Stimulated activated CD4-positive, alpha-beta T cell treated with anti-CD3 and anti-CD28 coated beads, Interleukin-4, amount 100 ng/mL, for 48 hours (primary cell): ENCODE measurements at regions not wholly inside any gene's neighbourhood (a gene's known extent, or its start where the extent isn't known, plus 50 kb on each side); places are given as distances from the start of the nearest gene placed in this dataset.

Experiments
- DNase-seq, 2 donors: peaks; one replicate each; pipeline ENCODE4 v3.0.0-alpha.2; 2020; ENCODE audit warnings: low read depth in 2 of 2

DNA sequence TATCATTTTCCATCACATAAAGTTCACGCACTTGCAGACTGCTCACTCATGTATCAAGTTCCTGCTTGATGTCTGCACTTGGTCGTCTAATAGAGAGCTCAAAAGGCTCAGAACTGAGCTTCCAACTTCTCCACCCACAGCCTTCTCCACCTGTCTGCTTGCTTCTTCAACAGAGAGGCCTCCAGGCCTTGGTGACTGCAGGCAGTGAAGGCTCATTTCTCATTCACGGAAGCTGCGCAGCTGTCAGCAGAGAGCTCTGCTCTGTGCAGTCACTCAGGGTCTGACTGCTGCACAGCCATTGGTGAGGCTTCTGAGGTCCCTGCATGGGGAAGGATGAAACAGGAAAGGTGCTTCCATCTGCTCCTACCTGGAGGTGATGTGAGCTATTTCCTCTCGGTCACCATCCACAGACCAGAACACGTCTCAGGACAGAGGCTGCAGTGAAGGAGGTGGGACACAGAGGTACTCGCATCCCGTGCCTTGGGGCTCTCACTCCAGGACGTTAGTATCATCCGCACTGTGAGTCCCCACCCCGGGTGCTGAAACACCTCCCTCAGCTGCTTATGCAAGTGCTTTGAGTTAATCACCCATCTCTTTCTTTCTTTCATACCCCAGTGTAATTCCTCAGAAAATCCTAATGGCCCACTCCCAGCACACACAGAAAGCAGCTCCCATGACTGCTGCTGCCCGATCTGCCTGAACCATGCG, 126.2 kb downstream of the TMEM18 start:
- DNase-seq = no peak

DNA sequence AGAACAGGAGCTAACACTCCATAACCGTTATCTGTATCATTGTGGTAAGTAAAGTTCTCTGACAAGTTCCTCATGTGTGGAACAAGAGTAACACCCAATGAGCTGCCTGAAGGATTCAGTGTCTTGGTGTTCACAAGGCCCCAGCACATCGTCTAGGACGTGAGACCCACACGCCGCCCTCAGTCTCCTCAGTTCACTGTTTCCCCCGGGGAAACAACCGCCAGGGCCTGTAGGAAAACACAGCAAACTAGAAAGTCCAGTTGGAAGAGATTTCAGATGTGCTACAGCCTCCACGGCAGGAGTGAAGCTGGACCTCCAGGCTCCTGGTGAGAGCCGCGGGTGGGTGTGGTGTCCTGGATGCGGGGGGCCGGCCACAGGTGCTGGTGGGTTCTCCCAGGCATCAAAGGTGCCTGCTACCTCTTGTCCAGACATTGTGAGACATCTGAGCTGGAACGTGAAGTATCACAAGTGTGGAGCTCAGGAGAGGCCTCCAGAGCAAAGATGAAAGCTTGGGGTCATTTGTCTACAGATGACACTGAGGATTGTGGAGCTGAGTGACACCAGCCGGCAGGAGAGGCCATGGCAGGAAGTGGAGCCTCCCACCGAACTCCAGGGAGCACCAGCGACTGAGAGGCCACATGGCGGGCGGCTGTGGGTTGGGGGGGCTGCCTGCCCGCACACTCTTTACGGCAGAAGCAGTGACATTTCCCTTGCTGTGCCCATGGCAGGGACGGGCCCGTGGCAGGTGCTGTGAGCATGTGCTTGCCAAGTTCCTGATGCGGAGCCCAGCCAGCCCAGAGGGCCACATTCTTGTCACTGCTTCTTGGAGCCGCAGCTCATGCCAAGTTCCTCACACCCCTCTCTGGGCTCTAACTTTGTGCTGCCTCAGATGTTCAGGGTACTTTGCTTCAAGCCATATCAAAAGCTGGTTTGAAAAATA, 131.2 kb downstream of the TMEM18 start:
- no peak for DNase-seq

DNA sequence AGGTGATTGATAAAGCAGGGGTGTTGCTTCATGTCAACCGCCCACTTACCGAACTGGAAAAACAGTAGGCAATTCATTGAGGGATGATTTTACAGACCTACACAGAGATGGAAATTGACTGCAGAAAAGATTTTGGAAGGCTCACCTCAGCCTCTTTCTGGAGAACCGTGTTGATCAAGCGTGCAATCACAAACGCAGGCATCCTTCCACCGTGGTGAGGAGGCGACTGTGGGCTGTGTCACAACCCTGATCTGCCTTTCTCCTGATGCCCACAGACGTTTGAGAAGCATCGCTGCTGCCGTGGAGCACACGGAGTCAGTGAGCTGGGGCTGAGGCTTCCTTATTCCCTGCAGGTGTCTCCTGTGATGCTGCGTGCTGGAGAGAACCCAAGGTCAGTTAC, 132.0 kb downstream of the TMEM18 start:
- no peak for DNase-seq

DNA sequence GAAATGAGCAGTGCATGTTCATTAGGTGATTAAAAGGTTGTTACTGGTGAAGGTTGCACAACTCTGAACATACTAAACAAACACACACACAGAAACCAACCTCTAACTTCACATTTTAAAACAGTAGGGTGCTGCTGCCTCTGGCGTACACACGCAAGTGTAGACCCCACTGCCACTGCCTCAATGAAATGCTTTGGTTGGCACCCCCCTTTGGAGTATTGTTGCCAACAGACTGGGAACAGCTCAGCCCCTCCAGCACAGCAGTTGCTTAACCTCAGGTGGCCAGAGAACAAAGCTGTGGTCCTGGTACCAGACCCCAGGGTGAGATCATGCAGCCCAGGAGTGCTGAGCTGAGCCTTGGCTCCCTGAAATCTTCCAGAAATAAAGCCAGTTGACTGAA, 138.6 kb downstream of the TMEM18 start:
- no peak for DNase-seq

DNA sequence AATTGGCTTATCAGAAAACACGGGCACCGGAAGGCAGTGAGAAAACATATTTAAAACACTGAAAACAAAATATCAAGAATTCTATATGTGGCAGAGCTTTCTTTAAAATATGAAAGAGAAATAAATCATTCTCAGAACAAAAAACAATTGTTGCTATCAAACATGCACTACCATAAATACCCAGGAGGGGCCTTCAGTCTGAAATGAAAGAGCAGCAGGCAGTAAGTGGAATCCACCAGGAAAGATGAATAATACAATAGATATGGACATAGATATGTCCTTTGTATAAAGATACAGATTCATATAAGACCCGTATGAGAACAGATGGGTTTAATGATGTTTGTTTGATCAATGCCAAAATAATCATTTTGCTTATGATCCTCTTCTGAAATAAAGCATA, 142.0 kb downstream of the TMEM18 start:
- no peak for DNase-seq

DNA sequence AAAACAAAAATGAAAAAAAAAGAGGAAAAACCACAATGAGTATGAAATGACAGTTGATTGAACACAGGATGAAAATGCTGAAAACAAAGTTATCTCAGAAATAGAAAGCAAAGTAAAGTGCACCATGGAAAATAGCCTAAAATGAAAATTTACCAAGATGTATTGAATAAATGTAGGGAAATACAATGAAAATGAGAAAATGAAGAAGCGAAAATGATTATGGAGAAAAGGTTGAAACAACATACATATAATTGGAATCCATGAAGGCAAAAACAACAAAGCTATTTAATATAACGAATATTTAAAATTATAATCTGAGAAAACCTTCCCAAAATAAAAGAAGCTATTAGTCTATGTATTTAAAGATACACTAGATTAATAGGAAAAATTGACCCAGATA, 147.4 kb downstream of the TMEM18 start:
- no peak for DNase-seq

DNA sequence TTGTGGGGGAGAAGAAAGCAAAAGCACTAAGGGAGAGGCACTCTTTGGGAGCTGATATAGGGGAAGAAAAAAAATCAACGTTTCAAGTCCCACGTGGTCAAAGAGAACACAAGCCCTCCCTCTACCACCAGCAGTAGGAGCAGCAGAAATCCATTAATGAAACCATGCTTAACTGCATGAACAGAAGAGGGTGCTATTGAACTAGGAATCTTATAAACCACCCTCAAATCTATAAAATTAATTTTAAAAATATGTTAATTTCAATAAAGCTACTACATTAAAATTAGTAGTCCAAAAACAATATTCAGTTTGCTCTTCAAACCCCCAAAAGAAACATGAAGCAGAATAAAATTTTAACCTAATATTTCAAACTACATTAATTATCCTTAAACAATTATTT, 147.8 kb downstream of the TMEM18 start:
- no peak for DNase-seq

DNA sequence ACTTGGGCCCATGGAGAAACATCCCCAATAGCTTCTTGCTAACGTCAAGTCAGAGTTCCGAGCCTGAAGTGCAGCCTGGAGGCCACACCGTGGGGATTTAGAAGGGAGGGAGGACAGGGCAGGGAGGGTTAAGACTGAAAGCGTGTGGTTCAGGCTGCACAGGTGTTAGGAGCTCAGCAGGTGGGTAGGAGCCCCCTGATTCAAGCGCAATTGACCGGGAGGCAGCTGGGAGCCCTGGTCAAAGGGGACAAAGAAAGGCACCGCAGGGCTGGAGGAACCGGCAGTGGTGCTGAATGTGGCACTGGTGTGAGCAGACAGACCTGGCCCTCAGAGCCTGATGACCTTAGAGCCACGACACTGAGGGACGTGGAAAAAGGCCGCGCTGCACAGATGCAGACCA, 149.6 kb downstream of the TMEM18 start:
- DNase-seq = no peak

DNA sequence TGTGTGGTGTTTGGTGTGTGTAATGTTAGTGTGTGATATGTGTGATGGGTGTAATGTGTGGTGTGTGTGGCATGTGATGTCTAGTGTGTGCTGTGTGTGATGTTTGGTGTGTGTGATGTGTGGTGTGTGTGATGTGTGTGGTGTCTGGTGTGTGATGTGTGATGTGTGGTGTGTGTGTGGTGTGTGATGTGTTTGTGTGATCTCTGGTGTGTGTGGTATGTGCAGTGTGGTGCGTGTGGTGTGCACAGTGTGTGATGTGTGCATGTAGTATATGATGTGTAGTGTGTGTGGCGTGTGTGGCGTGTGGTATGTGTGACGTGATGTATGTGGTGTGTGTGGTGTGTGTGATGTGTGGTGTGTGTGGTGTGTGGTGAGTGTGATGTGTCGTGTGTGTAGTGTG, 150.3 kb downstream of the TMEM18 start:
- no peak for DNase-seq

DNA sequence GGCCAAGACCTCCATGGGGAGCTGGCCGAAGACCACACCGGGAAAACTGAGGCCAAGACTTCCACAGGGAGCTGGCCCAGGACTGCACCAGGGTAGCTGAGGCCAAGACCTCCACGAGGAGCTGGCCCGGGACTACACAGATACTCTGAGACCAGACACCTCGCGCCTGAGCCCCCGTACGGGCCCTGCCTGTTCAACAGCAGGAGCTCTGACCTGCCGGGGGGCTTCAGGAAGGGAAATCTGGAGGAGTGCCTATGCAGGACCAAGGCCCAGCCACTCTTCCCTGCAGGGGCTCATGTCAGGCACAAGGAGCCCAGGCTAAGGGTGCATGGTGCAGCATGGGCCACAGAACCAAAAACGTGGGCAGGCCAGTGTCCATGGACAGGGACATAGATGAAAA, 151.6 kb downstream of the TMEM18 start:
- DNase-seq = no peak

DNA sequence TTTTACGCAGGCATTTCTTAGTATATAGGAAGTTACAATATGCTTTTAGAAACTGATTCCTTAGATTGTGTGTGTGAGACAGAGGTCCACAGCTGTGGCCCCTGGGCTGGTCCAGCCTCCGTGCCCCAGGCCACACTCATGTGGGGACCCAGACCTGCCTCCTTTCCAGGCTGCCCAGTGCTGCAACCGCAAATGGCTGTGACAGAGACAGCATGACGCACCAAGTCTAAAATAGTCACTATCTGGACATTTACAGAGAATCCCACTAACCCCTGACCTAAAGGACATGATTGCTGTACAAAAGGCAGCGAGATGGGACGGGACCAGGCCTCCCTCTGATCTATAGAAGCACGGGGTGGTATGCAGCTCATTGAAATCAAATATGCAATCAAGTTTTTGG, 152.2 kb downstream of the TMEM18 start:
- no peak for DNase-seq

DNA sequence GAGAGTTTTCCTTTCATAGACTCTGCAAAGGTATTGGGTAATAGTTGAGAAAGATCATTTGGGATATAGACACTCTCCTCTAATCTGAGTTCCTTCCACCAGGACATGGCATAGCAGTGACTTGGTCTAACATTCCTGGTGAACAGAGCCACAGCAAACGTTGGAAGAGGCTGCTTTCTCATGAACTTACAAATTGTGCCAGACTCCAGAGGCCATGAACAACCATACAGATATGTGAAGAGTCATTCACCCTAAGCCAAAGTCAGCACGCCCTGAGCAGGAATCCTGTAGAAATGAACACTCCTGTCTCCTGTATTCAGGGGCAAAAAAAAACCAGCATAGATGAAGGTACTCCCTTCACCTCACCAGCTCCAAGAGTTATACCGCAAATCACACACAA, 152.8 kb downstream of the TMEM18 start:
- DNase-seq = no peak

DNA sequence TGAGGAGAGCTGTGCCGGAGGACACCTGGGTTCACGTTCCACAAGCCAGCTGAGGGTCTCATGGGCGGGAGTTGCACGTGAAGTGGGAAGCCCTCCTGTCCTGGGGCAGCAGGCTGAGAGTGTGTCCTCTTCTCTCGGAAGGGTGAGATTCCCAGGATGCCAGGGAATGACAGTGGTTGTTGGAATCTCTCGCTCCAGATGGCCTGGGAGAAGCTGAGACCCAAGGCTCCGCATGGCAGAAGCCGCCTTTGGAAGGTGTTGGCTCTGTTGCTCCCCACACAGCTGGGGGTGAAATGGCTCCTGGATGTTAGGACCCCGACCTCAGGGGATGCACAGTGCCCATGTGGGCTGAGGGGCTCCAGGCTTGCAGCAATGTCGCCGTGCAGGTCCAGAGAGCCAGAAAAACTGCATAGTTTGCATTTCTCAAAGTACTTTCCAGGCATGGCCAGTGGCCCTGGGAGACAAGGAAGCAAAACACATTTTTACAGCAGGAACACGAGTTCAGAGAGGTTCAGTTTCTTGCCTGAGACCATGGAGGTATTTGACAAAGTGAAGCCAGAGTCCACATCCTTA, 153.4 kb downstream of the TMEM18 start:
- DNase-seq = no peak

DNA sequence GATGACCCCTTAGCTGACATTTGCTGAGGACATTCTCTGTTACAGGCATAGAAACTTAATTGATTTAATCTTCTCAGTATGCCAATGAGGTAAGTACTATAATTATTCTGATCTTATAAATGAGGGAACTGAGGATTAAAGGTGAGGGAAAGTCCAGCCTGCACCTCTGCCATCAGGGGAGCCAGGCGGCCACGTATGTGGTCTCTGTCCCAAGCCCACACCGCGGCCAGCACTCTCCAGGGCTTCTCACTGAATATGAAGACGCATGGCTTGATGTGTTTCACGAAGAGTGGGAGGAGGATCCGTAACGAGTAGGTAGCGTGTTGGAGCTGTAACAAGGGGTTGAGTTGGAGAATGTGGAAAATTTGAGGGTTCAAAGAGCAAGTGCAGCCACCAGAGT, 154.4 kb downstream of the TMEM18 start:
- no peak for DNase-seq

DNA sequence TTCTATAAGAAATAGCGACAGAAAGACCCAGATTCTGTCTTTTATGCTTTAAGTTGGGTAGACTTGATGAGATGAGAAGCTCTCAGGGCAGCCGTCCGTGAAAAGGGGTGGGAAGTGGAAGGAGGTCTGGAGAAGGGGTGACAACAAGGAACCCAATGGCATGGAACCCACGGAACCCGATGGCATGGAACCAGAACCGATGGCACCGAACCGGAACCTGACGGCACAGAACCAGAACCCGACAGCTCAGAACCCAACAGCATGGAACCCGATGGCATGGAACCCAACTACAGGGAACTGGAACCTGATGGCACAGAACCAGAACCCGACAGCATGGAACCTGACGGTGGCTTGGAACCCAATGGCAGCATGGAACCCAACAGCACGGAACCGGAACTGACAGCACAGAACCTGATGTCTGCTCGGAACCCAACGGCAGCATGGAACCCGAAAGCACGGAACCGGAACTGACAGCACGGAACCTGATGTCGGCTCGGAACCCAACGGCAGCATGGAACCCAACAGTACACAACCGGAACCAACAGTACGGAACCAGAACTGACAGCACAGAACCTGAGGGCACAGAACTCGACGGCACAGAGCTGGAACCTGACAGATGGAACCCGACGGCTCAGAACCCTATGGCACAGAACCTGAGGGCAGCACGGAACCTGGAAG, 155.2 kb downstream of the TMEM18 start:
- DNase-seq = no peak

DNA sequence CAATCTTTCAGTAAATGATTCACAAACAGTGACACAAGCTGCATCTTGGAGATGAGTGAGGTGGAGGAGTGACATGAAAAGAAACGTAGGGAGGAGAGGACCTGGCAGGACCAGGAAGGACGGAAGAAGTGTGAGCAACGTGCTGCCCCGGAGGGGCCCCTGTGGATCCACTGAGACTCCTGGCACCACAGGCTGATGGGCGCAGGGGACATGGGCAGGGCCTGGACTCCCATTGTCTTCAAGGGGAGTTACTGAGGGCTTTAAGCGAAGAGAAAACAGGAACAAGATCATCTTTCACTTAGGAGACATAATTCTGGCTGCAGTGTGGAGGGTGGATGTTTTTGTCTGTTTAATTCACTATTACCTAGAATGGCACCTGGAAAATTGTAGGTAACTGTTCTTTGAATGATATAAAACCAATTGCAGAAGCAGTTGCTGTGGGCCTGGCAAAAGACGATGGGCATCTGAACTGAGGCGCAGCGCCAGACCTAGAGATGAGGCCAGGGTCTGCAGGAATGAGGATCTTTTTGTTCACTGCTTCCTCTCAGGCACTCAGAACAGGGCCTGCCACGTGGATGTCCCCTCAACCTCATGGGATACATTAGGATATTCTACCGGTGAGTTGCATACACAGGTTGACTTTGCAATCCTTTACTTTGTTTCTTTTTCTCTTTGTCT, 156.4 kb downstream of the TMEM18 start:
- no peak for DNase-seq

DNA sequence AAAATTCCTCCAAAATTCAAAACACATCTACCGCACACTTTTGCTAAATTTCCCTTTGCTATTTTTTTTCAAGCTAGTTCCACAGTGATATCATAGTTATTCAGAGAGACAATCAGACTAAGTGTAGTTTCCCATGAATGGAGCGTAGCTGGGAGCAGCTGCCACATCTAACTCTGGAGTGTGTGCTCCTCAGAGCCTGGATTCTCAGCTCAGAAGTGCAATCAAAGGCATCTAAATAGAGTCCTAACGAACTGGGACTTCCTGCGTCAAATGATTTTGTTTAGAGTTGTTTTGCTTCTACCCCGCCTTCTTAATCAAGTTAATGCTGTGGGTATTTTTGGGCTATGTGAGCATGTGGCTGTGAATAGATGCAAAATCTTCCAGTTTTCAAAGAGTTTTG, 160.3 kb downstream of the TMEM18 start:
- no peak for DNase-seq

DNA sequence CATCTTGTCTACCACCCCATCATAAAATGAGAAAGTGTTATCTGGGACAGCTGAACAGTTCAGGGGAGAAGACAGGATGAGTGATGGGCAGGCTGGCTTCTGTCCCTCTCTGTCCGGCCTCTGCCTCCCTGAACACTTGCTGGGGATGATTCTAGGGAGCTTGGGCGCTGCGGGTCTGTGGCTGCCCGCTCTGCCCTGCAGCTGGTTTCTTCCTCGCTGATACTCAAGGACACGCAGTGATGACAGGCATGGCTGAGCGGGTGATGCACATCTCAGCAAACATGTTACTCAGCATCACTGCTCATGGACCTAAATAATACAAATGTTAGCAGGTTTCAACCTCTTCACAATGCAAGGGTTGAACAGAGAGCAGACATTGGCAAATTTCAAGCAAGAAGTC, 161.1 kb downstream of the TMEM18 start:
- DNase-seq = no peak

DNA sequence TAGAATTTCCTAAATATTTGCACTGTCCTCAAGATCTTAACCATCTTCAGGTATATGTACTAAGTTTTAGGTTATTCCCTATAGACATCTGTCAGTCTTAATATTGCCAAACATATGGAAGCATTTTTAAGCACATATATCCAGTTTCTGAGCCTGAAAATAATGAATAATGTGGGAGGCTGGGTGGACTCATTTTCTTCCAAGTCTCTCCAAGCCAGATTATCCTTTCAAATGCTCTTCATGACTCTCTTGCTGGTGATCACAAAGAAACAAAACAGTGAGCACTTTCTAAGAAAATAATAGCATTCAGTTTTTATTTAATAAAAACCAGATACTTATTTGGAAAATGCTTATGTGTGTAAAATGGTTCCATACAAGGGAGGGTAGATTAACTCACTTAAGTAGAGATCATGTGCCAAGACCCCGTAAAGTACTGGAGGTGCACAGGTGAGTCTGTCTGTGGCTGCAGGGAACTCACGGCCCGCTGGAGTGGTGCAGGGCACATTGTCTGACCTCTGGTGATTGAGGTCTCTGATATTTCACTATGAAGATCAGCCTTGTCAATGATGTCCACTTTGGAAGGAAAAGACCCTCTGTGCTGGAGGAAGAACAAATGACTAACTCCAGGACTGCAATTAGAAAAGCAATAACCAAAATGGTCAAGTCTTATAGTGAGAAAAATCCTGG, 161.6 kb downstream of the TMEM18 start:
- no peak for DNase-seq

DNA sequence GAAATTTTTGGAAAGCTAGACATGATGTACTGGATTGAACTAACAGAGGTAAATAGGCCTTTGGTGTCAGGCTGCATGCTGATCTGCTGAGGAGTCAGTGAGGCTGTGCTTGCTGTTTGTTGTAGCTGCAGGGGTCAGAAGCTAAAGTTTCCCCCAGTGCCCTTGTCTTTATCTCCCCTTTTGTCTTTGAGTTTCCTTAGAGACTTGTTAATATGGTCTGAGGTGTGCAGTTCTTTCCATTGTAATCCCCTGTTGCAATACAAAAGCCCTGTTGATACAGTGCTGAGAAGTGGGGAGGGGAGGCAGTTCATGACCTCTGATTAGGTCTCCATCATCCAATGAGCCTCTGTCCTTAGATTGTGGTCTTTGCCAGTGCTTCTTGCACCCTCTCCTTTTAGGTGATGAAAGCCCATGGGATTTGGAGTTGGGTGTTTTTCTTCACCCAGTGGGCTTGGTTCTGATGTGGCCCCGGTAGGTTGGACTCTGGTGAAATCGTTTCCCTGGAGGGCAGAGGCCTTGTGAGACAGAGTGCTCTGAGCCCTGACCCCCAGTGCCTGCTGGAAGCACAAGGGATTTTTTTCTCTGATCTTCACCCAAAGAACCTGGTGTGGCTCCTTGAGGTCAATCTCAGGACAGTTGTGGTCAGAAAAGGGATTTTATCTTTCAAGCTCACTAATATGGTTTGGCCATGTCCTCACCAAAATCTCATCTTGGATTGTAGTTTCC, 163.1 kb downstream of the TMEM18 start:
- no peak for DNase-seq

DNA sequence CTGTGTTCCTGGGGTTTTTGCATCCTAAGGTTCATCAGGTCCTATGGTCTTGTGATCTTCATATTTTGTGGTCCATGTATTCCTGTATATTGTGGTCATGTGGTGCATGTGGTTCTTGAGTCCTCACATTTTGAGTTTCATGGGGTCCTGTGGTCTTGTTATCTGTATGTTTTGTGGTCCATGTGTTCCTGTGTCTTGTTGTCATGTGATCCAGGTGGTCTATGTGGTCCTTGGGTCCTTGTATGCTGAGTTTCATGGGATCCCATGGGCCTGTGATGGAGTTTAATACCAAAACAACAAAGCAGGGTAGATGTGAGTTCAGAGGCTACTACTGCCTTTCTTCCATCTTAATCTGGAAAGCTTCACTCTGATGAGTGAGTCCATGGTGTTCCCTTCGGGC, 166.4 kb downstream of the TMEM18 start:
- DNase-seq = no peak
